GM18498 (cell line): ENCODE measurements at regions not wholly inside any gene's neighbourhood (a gene's known extent, or its start where the extent isn't known, plus 50 kb on each side); places are given as distances from the start of the nearest gene placed in this dataset.

Source experiments
- ATAC-seq: cut with Tn5 transposase; IDR thresholded peaks from one replicate; pipeline ENCODE4 v1.9.1; 2021; ENCODE audit warnings: mild to moderate bottlenecking, moderate library complexity; ENCODE audit not compliant: unreplicated experiment

DNA sequence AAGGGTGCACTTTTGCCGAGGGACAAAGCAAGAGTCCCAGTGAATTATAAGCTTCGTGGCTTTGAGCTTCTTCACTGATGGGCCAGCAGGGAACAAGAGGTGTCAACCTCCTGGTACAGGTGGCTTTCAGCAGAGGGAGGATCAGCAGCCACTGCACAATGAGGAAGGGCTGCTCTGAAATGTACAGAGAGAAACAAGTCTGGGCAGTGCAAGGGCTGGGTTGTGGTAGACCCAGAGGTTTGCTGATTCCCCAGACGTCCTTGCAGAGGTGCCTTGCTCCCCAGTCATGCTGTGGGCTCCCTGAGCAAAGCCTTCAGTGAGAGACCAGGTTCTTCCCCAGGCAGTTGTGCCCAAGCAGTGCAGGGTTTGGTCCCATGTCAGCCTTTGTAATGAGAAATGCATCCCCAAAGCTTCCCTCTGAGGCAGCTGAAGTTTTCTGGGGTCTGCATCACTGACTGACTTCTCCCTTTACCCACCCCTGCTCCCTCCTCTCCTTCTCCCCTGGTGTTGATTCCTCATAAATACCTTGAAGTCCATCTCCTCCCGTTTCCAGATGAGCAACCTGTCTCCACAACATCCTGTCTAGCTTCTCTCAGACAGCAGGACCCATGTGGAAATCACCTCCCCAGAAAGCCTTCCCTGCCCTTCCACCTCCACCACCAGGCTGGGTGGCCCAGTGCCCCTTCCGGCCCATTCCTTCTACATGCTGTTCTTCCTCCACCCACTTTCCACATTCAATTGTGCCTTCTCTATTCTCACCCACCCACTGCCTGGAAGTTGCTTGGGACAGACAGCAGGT lies 599.6 kb upstream of the ADAMTS16 start:
- no peak for ATAC-seq

- ATAC-seq: no peak
These were observed 598.8 kb upstream of the ADAMTS16 start for GRCh38 chr5:4541334-4541733.

GRCh38 chr5:4542145-4542778 lies 597.9 kb upstream of the ADAMTS16 start:
- ATAC-seq: no peak

- no peak for ATAC-seq
These were observed 596.0 kb upstream of the ADAMTS16 start for GRCh38 chr5:4544049-4544670.

GRCh38 chr5:4547547-4547946 lies 592.6 kb upstream of the ADAMTS16 start:
- ATAC-seq: no peak

DNA sequence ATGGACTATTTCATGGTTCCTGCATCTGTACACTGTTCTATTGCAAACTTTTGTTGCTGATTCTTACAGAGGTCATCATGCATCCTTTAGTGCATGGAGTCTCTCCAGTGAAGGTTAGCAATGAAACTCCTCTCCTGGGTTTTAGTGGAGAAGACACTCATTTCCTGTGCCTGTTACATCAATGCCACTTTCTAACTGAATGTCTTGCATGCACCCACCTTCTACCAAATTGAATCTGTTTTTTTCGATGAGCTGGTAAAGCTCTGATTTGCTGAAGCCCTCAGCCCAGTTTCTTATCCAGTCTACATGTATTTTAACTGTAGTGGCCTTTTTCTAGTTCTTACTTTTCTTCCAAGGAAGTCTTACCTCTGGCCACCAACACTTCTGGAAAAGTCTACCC lies 591.8 kb upstream of the ADAMTS16 start:
- ATAC-seq: no peak

- no peak for ATAC-seq
These were observed 590.8 kb upstream of the ADAMTS16 start for GRCh38 chr5:4549351-4549750.

- no peak for ATAC-seq
These were observed 589.1 kb upstream of the ADAMTS16 start for GRCh38 chr5:4551034-4551433.

GRCh38 chr5:4553130-4553529 lies 587.0 kb upstream of the ADAMTS16 start:
- ATAC-seq: no peak

- no peak for ATAC-seq
These were observed 586.2 kb upstream of the ADAMTS16 start for GRCh38 chr5:4553978-4554377.

DNA sequence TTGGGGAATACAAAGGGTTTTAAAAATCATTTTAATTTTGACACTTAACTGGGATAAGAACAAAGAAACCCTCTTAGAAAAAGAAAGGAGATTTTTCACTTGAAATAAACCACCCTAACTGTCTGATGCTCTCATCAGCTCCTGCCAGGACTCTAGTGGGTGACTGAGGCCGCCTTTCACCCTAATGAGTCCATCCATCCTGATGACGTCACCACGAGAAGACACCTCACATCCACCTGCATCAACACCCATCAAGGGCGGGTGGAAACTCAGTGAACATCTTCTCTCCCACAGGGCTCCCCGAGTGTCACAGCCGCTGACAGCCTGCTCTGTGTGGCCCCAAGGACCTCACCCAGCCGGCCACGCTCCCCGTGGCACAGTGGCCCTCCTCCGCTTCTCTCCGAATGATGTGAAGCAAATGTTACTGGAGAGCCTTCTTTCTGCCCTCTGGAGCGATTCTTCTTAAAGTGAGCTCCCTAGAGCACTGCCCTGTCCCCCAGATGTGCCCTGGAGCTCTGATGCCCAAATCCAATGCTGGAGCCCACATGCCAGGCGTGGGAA lies 584.3 kb upstream of the ADAMTS16 start:
- no peak for ATAC-seq

- ATAC-seq: no peak
These were observed 578.7 kb upstream of the ADAMTS16 start for GRCh38 chr5:4561403-4561802.

GRCh38 chr5:4563400-4563799 lies 576.7 kb upstream of the ADAMTS16 start:
- ATAC-seq: no peak

DNA sequence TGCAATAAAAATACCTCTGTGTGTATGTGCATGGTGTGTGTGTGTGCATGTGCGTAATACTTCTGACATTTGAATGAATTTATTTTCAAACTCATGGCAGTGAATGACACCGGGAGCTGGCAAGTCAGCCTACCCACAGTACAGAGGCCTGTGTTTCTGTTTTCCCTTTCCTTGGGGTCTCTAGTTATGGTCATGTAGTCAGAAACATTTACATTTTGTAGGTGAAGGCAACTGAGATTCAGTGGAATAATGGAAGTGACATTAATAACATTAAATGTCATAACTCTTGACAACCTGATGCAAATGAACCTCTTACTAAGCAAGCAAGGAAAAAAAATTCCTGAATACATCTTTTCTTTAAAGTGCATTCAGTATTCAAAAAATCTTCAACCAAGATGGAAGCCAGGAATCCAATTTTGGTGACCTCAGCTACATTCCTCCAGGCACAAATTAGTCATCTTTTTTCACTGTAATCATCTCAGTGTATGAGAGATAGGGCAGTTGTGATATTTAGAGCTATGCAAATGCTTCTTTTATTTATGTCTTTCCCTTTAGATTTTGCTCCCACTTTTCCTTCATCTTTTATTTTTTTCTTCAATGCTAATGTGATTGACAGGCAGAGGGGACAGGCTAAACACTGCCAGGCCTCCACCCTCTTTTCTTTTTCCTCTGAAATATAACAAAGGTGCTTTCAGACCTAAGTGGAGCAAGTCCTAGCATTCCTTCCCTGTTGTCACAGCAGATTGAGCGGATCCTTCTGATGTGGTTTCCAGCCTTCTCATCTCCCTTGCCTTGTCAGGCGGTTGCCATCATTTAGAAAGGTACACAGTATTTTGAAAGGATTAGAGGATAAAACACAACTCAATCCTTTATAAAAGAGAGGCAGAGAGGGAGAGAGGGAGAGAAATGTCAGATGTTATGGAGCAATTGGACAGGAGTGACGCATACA lies 569.8 kb upstream of the ADAMTS16 start:
- no peak for ATAC-seq

DNA sequence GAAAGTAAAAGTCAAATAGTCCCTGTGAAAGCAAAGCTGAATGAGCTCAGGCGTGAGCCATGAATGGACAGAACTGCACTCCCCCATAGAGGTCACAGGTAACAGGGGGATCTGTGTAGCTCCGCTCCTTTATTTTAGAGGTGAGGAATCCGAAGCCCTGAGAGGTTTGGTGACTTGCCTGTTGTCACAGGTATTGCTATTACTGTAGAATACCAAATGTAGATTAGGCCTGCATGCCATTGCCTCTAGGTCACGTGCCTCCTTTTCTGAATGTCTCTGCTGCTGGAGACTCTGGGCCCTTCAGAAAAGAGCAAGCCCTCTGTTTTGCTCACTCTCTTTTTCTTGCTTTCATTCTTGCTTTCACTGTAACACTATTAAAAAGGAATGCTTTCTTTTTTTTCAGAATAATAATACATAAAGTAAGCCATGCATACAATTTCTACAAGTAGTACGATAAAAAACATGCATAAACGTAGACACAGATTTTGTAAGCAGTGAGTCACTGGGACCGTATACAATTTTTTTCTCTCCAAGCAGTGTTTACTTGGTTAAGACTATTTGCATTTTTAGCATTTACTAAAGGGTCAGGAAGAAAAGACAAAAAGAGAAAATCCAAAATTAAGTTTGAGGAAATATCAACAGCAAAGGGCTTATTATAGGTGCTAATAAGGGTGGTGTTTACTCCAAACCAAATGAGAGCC lies 568.7 kb upstream of the ADAMTS16 start:
- no peak for ATAC-seq

- ATAC-seq: no peak
These were observed 567.6 kb upstream of the ADAMTS16 start for GRCh38 chr5:4572311-4573100.

- ATAC-seq: no peak
These were observed 564.5 kb upstream of the ADAMTS16 start for GRCh38 chr5:4575608-4576007.

GRCh38 chr5:4576161-4576748 lies 563.9 kb upstream of the ADAMTS16 start:
- no peak for ATAC-seq

DNA sequence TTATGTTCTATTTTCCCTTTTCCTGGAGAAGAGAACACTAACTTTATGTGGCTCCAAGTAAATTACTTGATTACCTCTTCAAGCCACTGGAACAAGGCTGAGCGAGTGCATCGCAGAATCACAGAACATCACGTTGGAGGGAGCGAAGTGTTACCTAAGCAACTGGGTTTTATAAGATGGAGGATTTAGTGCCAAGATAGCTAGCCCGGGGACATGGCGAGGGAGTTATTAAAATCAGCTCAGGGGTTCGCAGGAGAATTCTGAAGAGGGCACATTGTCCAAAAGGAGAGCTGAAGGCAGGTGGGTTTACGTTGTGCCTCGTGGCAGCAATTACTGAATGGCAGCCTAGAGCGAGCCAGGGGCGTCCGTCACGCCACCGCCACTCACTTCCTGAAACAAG lies 563.2 kb upstream of the ADAMTS16 start:
- no peak for ATAC-seq
